ENCODE measurements at regions not wholly inside any gene's neighbourhood (a gene's known extent, or its start where the extent isn't known, plus 50 kb on each side); places are given as distances from the start of the nearest gene placed in this dataset.

- DNase-seq (ENCODE audit: low read depth), result no peak
Measured at GRCh38 chr6:33950891-33951889, 147.4 kb upstream of the MLN start.

- no peak for DNase-seq (ENCODE audit: low read depth)
Measured at GRCh38 chr6:33950472-33950881, 146.7 kb upstream of the MLN start.

GRCh38 chr6:33949877-33950435 is 146.2 kb upstream of the MLN start:
- DNase-seq (ENCODE audit: low read depth), result no peak

- no peak for DNase-seq (ENCODE audit: low read depth)
Measured at GRCh38 chr6:33949111-33949510, 145.3 kb upstream of the MLN start.

DNA sequence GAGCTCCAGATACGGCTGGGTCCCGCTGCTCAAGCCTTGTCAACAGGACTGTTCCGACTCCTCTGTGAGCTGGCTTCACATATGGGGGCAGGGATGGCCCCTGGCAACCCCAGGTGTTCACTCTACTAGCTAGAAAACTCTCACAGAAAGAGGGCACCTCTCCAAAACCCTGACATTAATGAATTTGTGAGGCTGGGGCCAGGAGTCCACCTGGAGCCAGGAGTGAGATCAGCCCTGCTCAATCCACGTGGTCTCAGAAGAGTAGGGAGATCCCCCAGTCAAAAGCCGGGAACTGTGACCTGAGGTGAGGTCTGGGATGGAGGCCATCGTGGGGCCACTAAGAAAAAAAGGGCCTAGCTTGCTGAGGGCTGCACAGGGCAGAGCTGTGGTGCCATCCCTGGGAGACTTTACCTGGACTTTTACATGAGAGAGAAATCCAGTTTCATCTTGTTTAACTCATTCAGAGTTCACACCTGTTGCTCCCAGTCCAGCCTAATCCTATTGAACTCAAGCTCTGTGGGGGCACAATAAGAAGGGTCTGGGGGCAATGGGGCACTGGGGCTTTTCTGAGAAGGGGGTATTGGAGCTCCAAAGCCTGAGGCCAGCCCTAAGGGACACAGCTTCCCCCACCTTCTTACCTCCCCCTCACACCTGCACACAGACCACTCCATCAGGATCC is 144.3 kb upstream of the MLN start:
- DNase-seq (ENCODE audit: low read depth), result no peak

DNA sequence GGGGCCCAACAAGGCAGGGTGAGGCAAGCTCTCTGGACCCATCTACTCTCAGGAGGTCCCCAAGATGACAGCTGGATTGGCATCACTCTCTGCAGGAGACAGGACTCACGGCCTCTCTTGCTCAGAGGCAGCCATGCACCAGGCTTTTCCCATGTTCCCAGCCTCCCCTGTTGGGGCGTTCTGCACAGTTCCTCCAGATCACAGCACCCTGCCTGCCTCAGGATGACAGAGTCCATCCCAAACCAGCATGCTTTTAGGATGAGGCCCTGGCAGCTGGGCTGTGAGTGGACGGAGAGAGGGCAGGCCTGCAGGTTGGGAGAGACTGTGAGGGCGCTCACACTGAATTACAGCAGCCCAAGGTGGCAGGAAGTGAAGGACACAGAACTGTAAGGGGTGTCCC is 143.2 kb upstream of the MLN start:
- DNase-seq (ENCODE audit: low read depth), result no peak

DNA sequence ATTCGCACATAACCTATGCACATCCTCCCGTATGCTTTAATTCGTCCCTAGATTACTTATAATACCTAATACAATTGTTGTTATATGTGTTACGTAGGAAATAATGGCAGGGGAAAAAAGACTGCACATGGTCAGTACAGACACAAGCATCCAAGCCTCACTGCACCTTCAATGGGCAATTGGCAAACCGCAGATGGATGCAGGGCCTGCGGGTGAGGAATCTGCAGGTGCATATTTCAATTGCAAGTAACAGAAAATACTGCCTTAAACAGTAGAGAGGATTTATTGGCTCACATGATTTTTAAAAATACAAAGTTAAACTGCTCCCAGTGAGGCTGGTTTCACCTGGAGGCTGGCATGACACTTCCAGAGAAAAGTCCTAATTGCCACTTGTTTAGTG is 142.1 kb upstream of the MLN start:
- DNase-seq (ENCODE audit: low read depth), result no peak

DNA sequence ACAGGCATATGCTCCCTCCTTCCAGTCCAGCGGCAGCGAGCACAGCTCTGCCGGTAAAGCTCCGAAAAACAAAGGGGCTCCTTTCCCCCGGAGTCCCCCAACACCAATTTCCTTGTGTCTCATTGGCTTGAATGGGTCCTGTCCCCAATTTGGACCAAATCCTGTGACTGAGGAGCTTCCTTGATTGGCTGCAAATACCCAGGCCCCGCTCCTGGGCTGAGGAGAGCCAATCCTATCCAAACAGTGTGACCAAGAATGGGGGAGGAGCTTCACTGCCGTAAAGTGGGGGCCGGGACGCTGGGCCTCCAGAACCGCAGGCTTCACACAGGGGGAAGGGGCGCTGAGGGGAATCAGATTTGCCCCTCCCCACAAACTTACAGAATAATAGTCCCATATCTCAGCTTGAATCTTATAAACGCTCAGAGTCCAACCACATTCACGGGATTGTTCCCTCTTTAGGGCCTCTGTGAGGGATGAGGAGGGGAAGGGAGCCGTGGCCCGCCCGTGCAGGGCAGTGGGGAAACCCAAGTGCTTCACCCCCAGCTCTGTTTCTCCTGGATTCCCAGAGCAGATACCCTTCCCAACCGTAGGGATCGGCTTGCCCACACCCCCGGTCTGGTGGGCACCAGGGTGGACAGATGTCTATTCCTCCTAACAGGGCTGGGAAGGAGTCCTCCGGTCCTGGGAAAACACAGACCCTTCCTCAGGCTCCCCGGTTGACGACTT is 141.0 kb upstream of the MLN start:
- DNase-seq (ENCODE audit: low read depth), result no peak

DNA sequence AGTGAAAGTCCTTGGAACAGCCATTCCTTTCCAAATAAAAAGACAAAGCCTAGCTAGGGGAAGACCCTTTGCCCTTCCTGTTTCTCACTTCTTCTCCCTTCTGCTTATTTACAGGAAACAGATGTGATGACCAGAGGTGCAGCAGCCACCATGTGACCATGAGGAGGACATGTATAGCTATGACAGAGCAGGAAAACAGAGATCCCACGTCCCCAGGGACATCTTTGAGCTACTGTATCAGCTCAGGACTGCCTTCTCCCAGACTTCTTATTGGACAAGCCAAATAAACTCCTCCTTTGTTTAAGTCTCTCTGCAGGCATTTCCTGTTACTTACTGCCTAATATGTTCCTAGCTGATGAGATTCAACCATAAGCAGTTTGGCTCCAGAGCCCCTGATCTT is 133.1 kb upstream of the MLN start:
- no peak for DNase-seq (ENCODE audit: low read depth)

- no peak for DNase-seq (ENCODE audit: low read depth)
Measured at GRCh38 chr6:33935439-33936080, 131.8 kb upstream of the MLN start.

- no peak for DNase-seq (ENCODE audit: low read depth)
Measured at GRCh38 chr6:33934731-33935270, 131.0 kb upstream of the MLN start.

- DNase-seq (ENCODE audit: low read depth), result no peak
Measured at GRCh38 chr6:33933101-33933500, 129.3 kb upstream of the MLN start.

GRCh38 chr6:33931799-33932198 is 128.0 kb upstream of the MLN start:
- no peak for DNase-seq (ENCODE audit: low read depth)

- no peak for DNase-seq (ENCODE audit: low read depth)
Measured at GRCh38 chr6:33929575-33930288, 125.9 kb upstream of the MLN start.

GRCh38 chr6:33927616-33928015 is 123.8 kb upstream of the MLN start:
- DNase-seq (ENCODE audit: low read depth), result no peak

GRCh38 chr6:33927112-33927511 is 123.3 kb upstream of the MLN start:
- DNase-seq (ENCODE audit: low read depth), result no peak

GRCh38 chr6:33926451-33926850 is 122.6 kb upstream of the MLN start:
- DNase-seq (ENCODE audit: low read depth), result no peak

- DNase-seq (ENCODE audit: low read depth), result no peak
Measured at GRCh38 chr6:33925936-33926335, 122.1 kb upstream of the MLN start.

GRCh38 chr6:33925210-33925609 is 121.4 kb upstream of the MLN start:
- DNase-seq (ENCODE audit: low read depth), result no peak

DNA sequence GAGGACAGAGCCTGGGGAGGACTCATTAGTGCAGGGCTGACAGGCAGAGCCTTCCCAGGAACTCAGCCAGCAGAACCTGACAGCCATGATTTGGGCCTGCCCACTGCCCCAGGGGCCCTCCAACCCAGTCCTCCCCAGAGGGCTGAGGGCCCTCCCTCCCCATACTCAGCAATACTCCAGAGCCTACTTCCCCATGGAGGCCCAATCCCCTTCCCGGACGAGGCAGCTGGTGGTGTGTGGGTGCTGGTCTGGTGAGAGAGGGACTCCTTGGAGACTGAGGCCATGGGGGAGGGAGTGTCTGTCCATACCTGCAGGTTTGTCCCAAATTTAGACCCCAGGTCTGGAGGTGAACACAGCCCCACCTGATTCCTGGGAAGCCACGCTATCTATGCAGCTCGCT is 120.9 kb upstream of the MLN start:
- DNase-seq (ENCODE audit: low read depth), result no peak

Data from T follicular helper cell (primary cell).